Mesodermal cell (in vitro differentiated cells): ENCODE measurements at regions not wholly inside any gene's neighbourhood (a gene's known extent, or its start where the extent isn't known, plus 50 kb on each side); places are given as distances from the start of the nearest gene placed in this dataset.

ENCODE experiments used
- H3K27ac ChIP-seq: 2 replicates; pipeline ENCODE4 v1.7.0; 2013; ENCODE audit warnings: mild to moderate bottlenecking, low read depth, low read length, moderate library complexity; ENCODE audit not compliant: severe bottlenecking
- H3K36me3 ChIP-seq: 2 replicates; pipeline ENCODE4 v1.7.1; 2013; ENCODE audit warnings: mild to moderate bottlenecking, low read length, moderate library complexity; ENCODE audit not compliant: control insufficient read depth, insufficient read depth
- H3K4me1 ChIP-seq: one replicate; pipeline ENCODE4 v1.7.1; 2013; ENCODE audit warnings: mild to moderate bottlenecking, low read length; ENCODE audit not compliant: insufficient read depth, control insufficient read depth, poor library complexity, severe bottlenecking
- H3K4me3 ChIP-seq: 2 replicates; pipeline ENCODE4 v1.7.0; 2013; ENCODE audit warnings: low read length, control low read depth, mild to moderate bottlenecking; ENCODE audit not compliant: insufficient read depth, poor library complexity, severe bottlenecking; ENCODE audit errors: extremely low read depth
- H3K9me3 ChIP-seq: 2 replicates; pipeline ENCODE4 v1.7.1; 2013; ENCODE audit warnings: mild to moderate bottlenecking, low read length, moderate library complexity; ENCODE audit not compliant: control insufficient read depth
- WGBS, 2 experiments: methylation state at CpG; one replicate each; pipeline ENCODE4 v1.1.5; 2013; ENCODE audit warnings: missing lambda C conversion rate in 2 of 2; ENCODE audit not compliant: insufficient coverage in 2 of 2; 5-methylcytosine and 5-hydroxymethylcytosine counted together

GRCh38 chr6:140912686-140913085 lies 1220.0 kb upstream of the GJE1 start:
- Histone ChIP-seq H3K27ac (no peak overlapping the region), H3K4me1 (no peaks in the 10 kb centered on the region), H3K9me3 (no peaks in the 10 kb centered on the region), H3K4me3 (no peak overlapping the region), H3K36me3 (no peaks in the 10 kb centered on the region)
- 75 to 100% methylated on average over 2 of the region's 3 CpGs for WGBS, 2 experiments

- Histone ChIP-seq H3K27ac (no peak overlapping the region), H3K9me3 (no peaks in the 10 kb centered on the region), H3K4me3 (no peak overlapping the region), H3K4me1 (no peaks in the 10 kb centered on the region), H3K36me3 (no peaks in the 10 kb centered on the region)
- no CpG with 5 or more reads among the region's 1 CpG for WGBS, 2 experiments
These were observed 1223.1 kb upstream of the GJE1 start for GRCh38 chr6:140909625-140910024.

GRCh38 chr6:140909156-140909555 lies 1223.6 kb upstream of the GJE1 start:
- Histone ChIP-seq H3K4me1 (no peaks in the 10 kb centered on the region), H3K36me3 (no peaks in the 10 kb centered on the region), H3K4me3 (no peak overlapping the region), H3K9me3 (no peaks in the 10 kb centered on the region), H3K27ac (no peak overlapping the region)

GRCh38 chr6:140908505-140908904 lies 1224.2 kb upstream of the GJE1 start:
- Histone ChIP-seq H3K4me1 (no peaks in the 10 kb centered on the region), H3K4me3 (no peak overlapping the region), H3K27ac (no peak overlapping the region), H3K9me3 (no peaks in the 10 kb centered on the region), H3K36me3 (no peaks in the 10 kb centered on the region)

- no peaks in the 10 kb centered on the region for H3K9me3 ChIP-seq
- no peak overlapping the region for H3K27ac ChIP-seq
- no peak overlapping the region for H3K4me3 ChIP-seq
- H3K36me3 ChIP-seq, result no peaks in the 10 kb centered on the region
- 84 to 89% methylated on average over 8 to 9 of the region's 9 CpGs for WGBS, 2 experiments
- H3K4me1 ChIP-seq, result no peaks in the 10 kb centered on the region
These were observed 1225.5 kb upstream of the GJE1 start for GRCh38 chr6:140907235-140907634.

DNA sequence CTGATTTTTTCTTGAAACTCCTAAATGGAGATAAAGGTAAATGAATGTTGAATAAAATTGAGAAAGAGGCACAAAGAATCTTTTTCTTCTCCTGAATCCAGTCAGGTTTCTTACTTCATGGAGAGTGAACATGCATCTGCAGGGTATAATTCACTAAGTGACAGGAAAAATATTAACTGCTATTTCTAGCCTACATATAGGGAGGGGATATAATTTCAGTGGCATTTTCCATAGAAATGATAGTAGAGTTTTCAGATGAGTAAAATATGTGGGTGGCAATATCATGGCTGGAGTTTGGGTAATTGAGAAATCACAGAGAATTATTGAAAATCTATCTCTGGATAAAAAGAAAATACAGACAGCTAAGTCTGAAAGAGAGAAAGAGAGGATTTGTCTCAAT lies 1227.0 kb upstream of the GJE1 start:
- Histone ChIP-seq H3K9me3 (no peaks in the 10 kb centered on the region), H3K27ac (no peak overlapping the region), H3K4me1 (no peaks in the 10 kb centered on the region), H3K4me3 (no peak overlapping the region), H3K36me3 (no peaks in the 10 kb centered on the region)

GRCh38 chr6:140905050-140905449 lies 1227.7 kb upstream of the GJE1 start:
- H3K36me3 ChIP-seq, result no peaks in the 10 kb centered on the region
- no peaks in the 10 kb centered on the region for H3K9me3 ChIP-seq
- H3K4me3 ChIP-seq, result no peak overlapping the region
- no CpG with 5 or more reads among the region's 1 CpG for WGBS, 2 experiments
- H3K27ac ChIP-seq, result no peak overlapping the region
- H3K4me1 ChIP-seq, result no peaks in the 10 kb centered on the region

GRCh38 chr6:140897804-140898573 lies 1234.7 kb upstream of the GJE1 start:
- peaks cover 4% of the 10 kb centered on the region for H3K9me3 ChIP-seq
- 91 to 92% methylated on average over 6 of the region's 8 CpGs for whole genome bisulfite sequencing, 2 experiments
- no peaks in the 10 kb centered on the region for H3K4me1 ChIP-seq
- H3K4me3 ChIP-seq, result no peak overlapping the region
- H3K36me3 ChIP-seq, result no peaks in the 10 kb centered on the region
- H3K27ac ChIP-seq, result no peak overlapping the region

GRCh38 chr6:140897349-140897748 lies 1235.4 kb upstream of the GJE1 start:
- H3K4me3 ChIP-seq, result no peak overlapping the region
- H3K4me1 ChIP-seq, result no peaks in the 10 kb centered on the region
- peaks cover 4% of the 10 kb centered on the region for H3K9me3 ChIP-seq
- no peaks in the 10 kb centered on the region for H3K36me3 ChIP-seq
- WGBS, 2 experiments, result 100% methylated on average over 1 of the region's 3 CpGs; no CpG with 5 or more reads in 1 of the 2 experiments
- H3K27ac ChIP-seq, result no peak overlapping the region

- WGBS, 2 experiments, result 50 to 71% methylated on average over 1 to 3 of the region's 4 CpGs
- H3K4me1 ChIP-seq, result no peaks in the 10 kb centered on the region
- H3K36me3 ChIP-seq, result no peaks in the 10 kb centered on the region
- peaks cover 4% of the 10 kb centered on the region for H3K9me3 ChIP-seq
- H3K4me3 ChIP-seq, result no peak overlapping the region
- H3K27ac ChIP-seq, result no peak overlapping the region
These were observed 1239.3 kb upstream of the GJE1 start for GRCh38 chr6:140893432-140893831.

DNA sequence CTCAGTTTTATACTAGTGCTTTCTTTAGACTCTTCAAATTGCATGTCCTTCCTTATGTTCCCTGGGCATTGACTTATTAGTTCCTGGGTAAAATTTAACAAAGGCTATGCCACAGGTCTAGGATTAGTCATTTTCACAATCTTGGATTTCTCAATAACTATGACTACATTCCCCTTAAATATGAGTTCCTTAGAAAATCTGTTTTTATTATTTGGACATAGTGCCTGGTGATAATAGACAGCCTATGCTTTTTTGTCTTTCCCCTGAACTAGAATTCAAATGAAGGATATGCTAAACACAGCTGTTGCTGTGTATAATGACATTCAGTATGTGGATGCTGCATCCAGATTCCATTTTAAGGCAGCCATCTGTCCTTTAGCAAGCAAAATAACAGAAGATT lies 1252.8 kb upstream of the GJE1 start:
- no peak overlapping the region for H3K27ac ChIP-seq
- H3K4me3 ChIP-seq, result no peak overlapping the region
- H3K9me3 ChIP-seq, result no peaks in the 10 kb centered on the region
- no peaks in the 10 kb centered on the region for H3K4me1 ChIP-seq
- no peaks in the 10 kb centered on the region for H3K36me3 ChIP-seq
